K562 (cell line): ENCODE measurements at regions not wholly inside any gene's neighbourhood (a gene's known extent, or its start where the extent isn't known, plus 50 kb on each side); places are given as distances from the start of the nearest gene placed in this dataset.

Source experiments
- ATAC-seq: fragments of 200-7000 bp; cut with Tn5 transposase; 3 replicates; pipeline ENCODE4 v1.9.1; 2020; ENCODE audit warnings: moderate library complexity
- BruUV-seq: library from RNA; stranded (reverse); fragments of 400-500 nt; replicated peaks from 2 replicates; lab custom pipeline; 2021; lab: Mats Ljungman, UMichigan
- CTCF ChIA-PET: fragments of 300-600 bp; formaldehyde crosslinking; extraction: SDS; loops from one replicate; lab custom pipeline; 2021; ENCODE audit warnings: low intra/inter-chr PET ratio; lab: Yijun Ruan, JAX
- POLR2A ChIA-PET: fragments of 300-600, 350-650 bp; sonication (Branson Sonifier 250); formaldehyde crosslinking; extraction: SDS; loops from one replicate; lab custom pipeline; 2021; ENCODE audit warnings: antibody characterized with exemption, inconsistent platforms; lab: Yijun Ruan, JAX
- DNase-seq, 4 experiments: peaks; one replicate each; pipeline versions ENCODE4 v3.0.0 to v3.0.0-alpha.2; 2011 to 2018; ENCODE audit warnings: low spot score in 3 of 4, mixed read lengths in 3 of 4; ENCODE audit errors: extremely low read depth in 1 of 4
- FAIRE-seq: peaks from 2 replicates; lab custom pipeline; 2011; peaks lifted over from hg19 to GRCh38; lab: Jason Lieb, UNC
- H2AFZ ChIP-seq: 2 replicates; pipeline ENCODE4 v1.6.0; 2011; ENCODE audit warnings: low read depth, low read length, control low read depth, inconsistent platforms
- H3K27ac ChIP-seq: fragments of 200-600 bp; 3 replicates; pipeline ENCODE4 v1.8.0; 2011; ENCODE audit warnings: low read depth, mild to moderate bottlenecking, control low read depth, inconsistent platforms, low read length, moderate library complexity, mixed read lengths; ENCODE audit errors: extremely low read depth
- H3K27me3 ChIP-seq, 2 experiments: fragments of 300-600 bp in 1 of 2; 2 replicates in 1 of 2; 3 replicates in 1 of 2; pipeline versions ENCODE4 v1.6.0 to v1.8.0; 2011; ENCODE audit warnings: inconsistent platforms in 2 of 2, low read length in 2 of 2, mild to moderate bottlenecking in 1 of 2, mixed read lengths in 1 of 2, moderate library complexity in 1 of 2; ENCODE audit not compliant: control insufficient read depth in 2 of 2, insufficient read depth in 2 of 2
- H3K36me3 ChIP-seq: fragments of 300-600 bp; 3 replicates; pipeline ENCODE4 v1.8.0; 2011; ENCODE audit warnings: mild to moderate bottlenecking, low read length, inconsistent platforms; ENCODE audit not compliant: control insufficient read depth, insufficient read depth
- H3K4me1 ChIP-seq, 2 experiments: fragments of 200-600 bp in 1 of 2; replicated peaks in 1 of 2; 2 replicates in 1 of 2; 3 replicates in 1 of 2; pipeline versions ENCODE4 v1.5.1 to v1.8.0; 2011; ENCODE audit warnings: inconsistent platforms in 2 of 2, low read length in 2 of 2, mild to moderate bottlenecking in 1 of 2, mixed read lengths in 1 of 2, moderate library complexity in 1 of 2; ENCODE audit not compliant: control insufficient read depth in 2 of 2, insufficient read depth in 2 of 2
- H3K4me2 ChIP-seq: 2 replicates; pipeline ENCODE4 v1.6.1; 2011; ENCODE audit warnings: low read length, control low read depth, inconsistent platforms, mixed read lengths; ENCODE audit not compliant: insufficient read depth
- H3K4me3 ChIP-seq: fragments of 200-600 bp; sonication (generic), shearing (Covaris generic); 2 replicates; pipeline ENCODE4 v1.5.1; 2016; ENCODE audit warnings: control low read depth, inconsistent platforms
- H3K79me2 ChIP-seq: fragments of 200-600 bp; 3 replicates; pipeline ENCODE4 v1.8.0; 2011; ENCODE audit warnings: low read length, inconsistent platforms; ENCODE audit not compliant: control insufficient read depth, insufficient read depth
- H3K9ac ChIP-seq, 2 experiments: 2 replicates each; pipeline versions ENCODE4 v1.6.0 to v1.6.1; 2011; ENCODE audit warnings: low read depth in 2 of 2, low read length in 2 of 2, control low read depth in 1 of 2, inconsistent platforms in 1 of 2, mild to moderate bottlenecking in 1 of 2, mixed read lengths in 1 of 2; ENCODE audit not compliant: insufficient read depth in 1 of 2
- H3K9me1 ChIP-seq: one replicate; pipeline ENCODE4 v1.6.0; 2011; ENCODE audit warnings: inconsistent platforms, mild to moderate bottlenecking, low read length, moderate library complexity; ENCODE audit not compliant: control insufficient read depth, insufficient read depth
- H3K9me3 ChIP-seq: replicated peaks from 2 replicates; pipeline ENCODE4 v1.5.1; 2011; ENCODE audit warnings: low read depth, low read length, inconsistent platforms; ENCODE audit not compliant: control insufficient read depth, insufficient read depth
- H4K20me1 ChIP-seq: replicated peaks from 2 replicates; pipeline ENCODE4 v1.6.1; 2011; ENCODE audit warnings: low read length, inconsistent platforms, mixed read lengths; ENCODE audit not compliant: control insufficient read depth, insufficient read depth
- BRCA1 ChIP-seq, 2 experiments: fragments of 450-650 bp in 1 of 2; sonication (generic) in 1 of 2; formaldehyde crosslinking in 1 of 2; IDR thresholded peaks; 2 replicates each; pipeline versions ENCODE4 v1.5.0 to v1.6.1; 2017 to 2020; ENCODE audit warnings: mild to moderate bottlenecking in 1 of 2, missing genetic modification reagents in 1 of 2
- CCAR2 ChIP-seq: fragments of 200-400 bp; formaldehyde crosslinking; IDR thresholded peaks from 2 replicates; pipeline ENCODE4 v1.6.1; 2017; ENCODE audit warnings: mild to moderate bottlenecking, low read depth, low read length
- GABPB1 ChIP-seq: sonication (generic); formaldehyde crosslinking; IDR thresholded peaks from 2 replicates; pipeline ENCODE4 v1.8.0; 2022; ENCODE audit warnings: mild to moderate bottlenecking, missing genetic modification reagents
- GABPB2 ChIP-seq: fragments of 250-450 bp; sonication (Bioruptor Pico); conservative IDR thresholded peaks from 2 replicates; pipeline ENCODE4 v1.5.1; 2021; ENCODE audit warnings: mild to moderate bottlenecking
- NR2C1 ChIP-seq, 2 experiments: fragments of 450-650 bp; IDR thresholded peaks; 2 replicates each; pipeline ENCODE4 v1.6.1; 2017; ENCODE audit warnings: mild to moderate bottlenecking in 2 of 2, antibody characterized with exemption in 1 of 2, inconsistent platforms in 1 of 2, missing compliant biosample characterization in 1 of 2, missing genetic modification characterization in 1 of 2
- PHTF2 ChIP-seq: fragments of 250-450 bp; sonication (Bioruptor Pico); IDR thresholded peaks from 2 replicates; pipeline ENCODE4 v1.5.0; 2021; ENCODE audit warnings: mild to moderate bottlenecking
- RBM14 ChIP-seq: fragments of 200-400 bp; formaldehyde crosslinking; IDR thresholded peaks from 2 replicates; pipeline ENCODE4 v1.6.1; 2018; ENCODE audit warnings: low read depth, mild to moderate bottlenecking, low read length, moderate library complexity, borderline replicate concordance; ENCODE audit not compliant: insufficient read depth
- ZBED1 ChIP-seq: IDR thresholded peaks from 2 replicates; pipeline ENCODE4 v1.6.1; 2014
- ZKSCAN8 ChIP-seq: fragments of 200-800 bp; sonication (Bioruptor generic); IDR thresholded peaks from 2 replicates; pipeline ENCODE4 v1.6.1; 2016; ENCODE audit warnings: missing genetic modification characterization, missing compliant biosample characterization
- ZNF282 ChIP-seq: sonication (generic); formaldehyde crosslinking; IDR thresholded peaks from 2 replicates; pipeline ENCODE4 v1.8.1; 2023; ENCODE audit warnings: missing genetic modification reagents
- ZNF707 ChIP-seq: fragments of 250-450 bp; sonication (Bioruptor Pico); conservative IDR thresholded peaks from 2 replicates; pipeline ENCODE4 v1.8.0; 2022; ENCODE audit warnings: inconsistent platforms, mild to moderate bottlenecking, moderate library complexity
- ZNF77 ChIP-seq: fragments of 250-450 bp; sonication (Bioruptor Pico); IDR thresholded peaks from 2 replicates; pipeline ENCODE4 v1.5.0; 2020
- WGBS: fragments of 100-300 bp; shearing (Covaris generic); methylation state at CpG from one replicate; pipeline ENCODE4 v1.1.6; 2016; ENCODE audit warnings: low coverage, mixed read lengths; ENCODE audit not compliant: insufficient coverage; ENCODE audit errors: missing lambda C conversion rate; 5-methylcytosine and 5-hydroxymethylcytosine counted together
- in situ Hi-C: fragments of 300-500 bp; cut with MboI; formaldehyde crosslinking; loops from 4 replicates; pipeline ENCODE4 v1.15.0; 2018; ENCODE audit warnings: inconsistent platforms, mixed read lengths
- intact Hi-C: fragments of 100-400 bp; cut with micrococcal nuclease; formaldehyde crosslinking; loops from 2 replicates; pipeline ENCODE4 v1.14.2; 2022
- TF ChIP-seq, protein P1 (sequence below): conservative IDR thresholded peaks from 2 replicates; pipeline ENCODE4 v1.6.1; 2011; ENCODE audit warnings: low read depth, mild to moderate bottlenecking, low read length; ENCODE audit not compliant: control insufficient read depth
- TF ChIP-seq, protein P2 (sequence below): sonication (generic); formaldehyde crosslinking; IDR thresholded peaks from 2 replicates; pipeline ENCODE4 v1.8.0; 2022; ENCODE audit warnings: mild to moderate bottlenecking, low read depth, missing genetic modification reagents
- TF ChIP-seq, protein P3 (sequence below): sonication (generic); formaldehyde crosslinking; IDR thresholded peaks from 2 replicates; pipeline ENCODE4 v1.8.1; 2023; ENCODE audit warnings: mild to moderate bottlenecking, missing genetic modification reagents
- TF ChIP-seq, protein P4 (sequence below): IDR thresholded peaks from 2 replicates; pipeline ENCODE4 v1.6.1; 2014; ENCODE audit warnings: antibody characterized with exemption

DNA sequence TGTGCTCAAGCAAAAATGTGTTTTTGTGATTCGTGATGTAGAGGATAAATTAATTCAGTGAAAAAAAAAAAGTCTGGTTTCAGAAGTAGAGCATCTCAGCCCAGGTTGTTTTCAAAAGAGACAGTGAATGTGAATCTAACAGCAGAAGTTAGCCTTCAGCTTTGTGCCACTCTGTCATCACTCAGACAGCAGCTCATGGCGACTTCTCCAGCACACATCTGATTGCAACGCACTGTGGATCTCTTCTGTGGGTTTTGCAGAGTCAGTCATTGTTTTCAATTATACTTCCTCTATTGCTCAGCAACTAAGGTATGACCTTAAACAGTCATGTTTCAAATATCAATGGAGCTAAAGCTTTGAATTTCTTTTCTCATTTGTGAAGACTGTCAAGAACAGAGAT lies 335.5 kb upstream of the POU3F2 start:
- Histone ChIP-seq H4K20me1 (no peaks in the 10 kb centered on the region), H3K79me2 (no peaks in the 10 kb centered on the region), H2AFZ (no peak overlapping the region), H3K27ac (no peak overlapping the region), H3K9ac (no peak overlapping the region), H3K9me1 (no peaks in the 10 kb centered on the region), H3K36me3 (no peaks in the 10 kb centered on the region), H3K4me1 (no peaks in the 10 kb centered on the region), H3K4me3 (no peak overlapping the region), H3K9me3 (no peaks in the 10 kb centered on the region), H3K4me2 (no peak overlapping the region), H3K27me3 (no peaks in the 10 kb centered on the region)
- ATAC-seq (no peak), FAIRE-seq (no peak), DNase-seq (no peak)
- BruUV-seq, result no TSS peak
- ChIA-PET POLR2A (no interaction called here), CTCF (no interaction called here)
- intact Hi-C loops (no loop called here), in situ Hi-C loops (no loop called here)
- 0% methylated on average over 3 of the region's 3 CpGs for WGBS
- TF ChIP-seq CCAR2, result no peak
- no peak for TF ChIP-seq ZNF707
- TF ChIP-seq NR2C1 (IDR thresholded peaks at IDR 0.05), result no peak
- no peak for TF ChIP-seq NR2C1 (tag; IDR thresholded peaks at IDR 0.05)
- TF ChIP-seq, protein P1, sequence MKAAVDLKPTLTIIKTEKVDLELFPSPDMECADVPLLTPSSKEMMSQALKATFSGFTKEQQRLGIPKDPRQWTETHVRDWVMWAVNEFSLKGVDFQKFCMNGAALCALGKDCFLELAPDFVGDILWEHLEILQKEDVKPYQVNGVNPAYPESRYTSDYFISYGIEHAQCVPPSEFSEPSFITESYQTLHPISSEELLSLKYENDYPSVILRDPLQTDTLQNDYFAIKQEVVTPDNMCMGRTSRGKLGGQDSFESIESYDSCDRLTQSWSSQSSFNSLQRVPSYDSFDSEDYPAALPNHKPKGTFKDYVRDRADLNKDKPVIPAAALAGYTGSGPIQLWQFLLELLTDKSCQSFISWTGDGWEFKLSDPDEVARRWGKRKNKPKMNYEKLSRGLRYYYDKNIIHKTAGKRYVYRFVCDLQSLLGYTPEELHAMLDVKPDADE, result no peak
- no peak for TF ChIP-seq PHTF2 (CRISPR knock-in tag)
- TF ChIP-seq, protein P2, sequence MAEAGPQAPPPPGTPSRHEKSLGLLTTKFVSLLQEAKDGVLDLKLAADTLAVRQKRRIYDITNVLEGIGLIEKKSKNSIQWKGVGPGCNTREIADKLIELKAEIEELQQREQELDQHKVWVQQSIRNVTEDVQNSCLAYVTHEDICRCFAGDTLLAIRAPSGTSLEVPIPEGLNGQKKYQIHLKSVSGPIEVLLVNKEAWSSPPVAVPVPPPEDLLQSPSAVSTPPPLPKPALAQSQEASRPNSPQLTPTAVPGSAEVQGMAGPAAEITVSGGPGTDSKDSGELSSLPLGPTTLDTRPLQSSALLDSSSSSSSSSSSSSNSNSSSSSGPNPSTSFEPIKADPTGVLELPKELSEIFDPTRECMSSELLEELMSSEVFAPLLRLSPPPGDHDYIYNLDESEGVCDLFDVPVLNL (CRISPR knock-in tag), result no peak
- TF ChIP-seq GABPB1, result no peak
- TF ChIP-seq ZKSCAN8 (CRISPR knock-in tag), result no peak
- no peak for TF ChIP-seq ZNF77 (CRISPR knock-in tag)
- TF ChIP-seq ZNF282, result no peak
- TF ChIP-seq BRCA1 (IDR thresholded peaks at IDR 0.05), result no peak
- no peak for TF ChIP-seq BRCA1 (CRISPR knock-in tag; IDR thresholded peaks at IDR 0.05)
- TF ChIP-seq, protein P3, sequence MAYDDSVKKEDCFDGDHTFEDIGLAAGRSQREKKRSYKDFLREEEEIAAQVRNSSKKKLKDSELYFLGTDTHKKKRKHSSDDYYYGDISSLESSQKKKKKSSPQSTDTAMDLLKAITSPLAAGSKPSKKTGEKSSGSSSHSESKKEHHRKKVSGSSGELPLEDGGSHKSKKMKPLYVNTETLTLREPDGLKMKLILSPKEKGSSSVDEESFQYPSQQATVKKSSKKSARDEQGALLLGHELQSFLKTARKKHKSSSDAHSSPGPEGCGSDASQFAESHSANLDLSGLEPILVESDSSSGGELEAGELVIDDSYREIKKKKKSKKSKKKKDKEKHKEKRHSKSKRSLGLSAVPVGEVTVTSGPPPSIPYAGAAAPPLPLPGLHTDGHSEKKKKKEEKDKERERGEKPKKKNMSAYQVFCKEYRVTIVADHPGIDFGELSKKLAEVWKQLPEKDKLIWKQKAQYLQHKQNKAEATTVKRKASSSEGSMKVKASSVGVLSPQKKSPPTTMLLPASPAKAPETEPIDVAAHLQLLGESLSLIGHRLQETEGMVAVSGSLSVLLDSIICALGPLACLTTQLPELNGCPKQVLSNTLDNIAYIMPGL (CRISPR knock-in tag), result no peak
- TF ChIP-seq, protein P4, sequence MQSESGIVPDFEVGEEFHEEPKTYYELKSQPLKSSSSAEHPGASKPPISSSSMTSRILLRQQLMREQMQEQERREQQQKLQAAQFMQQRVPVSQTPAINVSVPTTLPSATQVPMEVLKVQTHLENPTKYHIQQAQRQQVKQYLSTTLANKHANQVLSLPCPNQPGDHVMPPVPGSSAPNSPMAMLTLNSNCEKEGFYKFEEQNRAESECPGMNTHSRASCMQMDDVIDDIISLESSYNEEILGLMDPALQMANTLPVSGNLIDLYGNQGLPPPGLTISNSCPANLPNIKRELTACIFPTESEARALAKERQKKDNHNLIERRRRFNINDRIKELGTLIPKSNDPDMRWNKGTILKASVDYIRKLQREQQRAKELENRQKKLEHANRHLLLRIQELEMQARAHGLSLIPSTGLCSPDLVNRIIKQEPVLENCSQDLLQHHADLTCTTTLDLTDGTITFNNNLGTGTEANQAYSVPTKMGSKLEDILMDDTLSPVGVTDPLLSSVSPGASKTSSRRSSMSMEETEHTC, result no peak
- no peak for TF ChIP-seq RBM14
- TF ChIP-seq ZBED1, result no peak
- no peak for TF ChIP-seq GABPB2 (CRISPR knock-in tag)
